ENCODE measurements at regions not wholly inside any gene's neighbourhood (a gene's known extent, or its start where the extent isn't known, plus 50 kb on each side); places are given as distances from the start of the nearest gene placed in this dataset.

- TF ChIP-seq NKRF (conservative IDR thresholded peaks at IDR 0.05), result no peak
- no peak for TF ChIP-seq CREM (IDR thresholded peaks at IDR 0.05; ENCODE audit: low read depth)
- TF ChIP-seq RELA (IDR thresholded peaks at IDR 0.05; ENCODE audit: borderline replicate concordance, partially characterized antibody), result no peak
- TF ChIP-seq ZNF24 (IDR thresholded peaks at IDR 0.05), result no peak
- no peak for TF ChIP-seq HDAC2 (IDR thresholded peaks at IDR 0.05)
- no peak for TF ChIP-seq GATAD2B (conservative IDR thresholded peaks at IDR 0.05; ENCODE audit: low read depth)
These were observed 96.0 kb upstream of the CDIN1 start (continued) for GRCh38 chr15:36483409-36483808.

GRCh38 chr15:36484038-36484778, 95.2 kb upstream of the CDIN1 start:
- H3K4me3 ChIP-seq, result no peak overlapping the region
- no peaks in the 10 kb centered on the region; the same call in 2 of the 3 replicates for H3K9me3 ChIP-seq (replicated peaks; ENCODE audit: control insufficient read depth, insufficient read depth, low read length)
- H4K20me1 ChIP-seq (ENCODE audit: control insufficient read depth, insufficient read depth), result no peaks in the 10 kb centered on the region
- H3K27ac ChIP-seq (ENCODE audit: control insufficient read depth, insufficient read depth), result no peak overlapping the region
- TF ChIP-seq KAT2A (conservative IDR thresholded peaks at IDR 0.05; ENCODE audit: control insufficient read depth, low read depth, low read length) (no peak), RB1 (IDR thresholded peaks at IDR 0.05; ENCODE audit: borderline replicate concordance) (no peak)
- 44% methylated on average over 2 of the region's 2 CpGs for WGBS (ENCODE audit: insufficient coverage, insufficient replicate concordance, low lambda C conversion rate, missing lambda C conversion rate)
- no peak for FAIRE-seq
- H3K9ac ChIP-seq (ENCODE audit: control insufficient read depth, insufficient read depth, low read length), result no peak overlapping the region
- intact Hi-C loops (cut with micrococcal nuclease; ENCODE audit: unreplicated experiment) (loop anchor here (10.0 kb wide), 1 partner anchor 59 kb away; no protein-coding TSS in a partner anchor), in situ Hi-C loops (cut with MboI) (no loop called here)
- ChIA-PET POLR2A (no interaction called here), RAD21 (ENCODE audit: unreplicated experiment) (interaction anchor here (0.7 kb wide), 1 partner anchor 17 kb away, joined by 3 read pairs; no protein-coding TSS in a partner anchor), SMC1A (ENCODE audit: uncharacterized antibody, unreplicated experiment) (interaction anchor here (0.7 to 1.6 kb wide), 4 partner anchors 15 to 854 kb away, joined by 3 to 5 read pairs (median 4); no protein-coding TSS in a partner anchor), CTCF (interaction anchor here (1.8 kb wide), 1 partner anchor 17 kb away, joined by 5 read pairs; no protein-coding TSS in a partner anchor)
- H3K36me3 ChIP-seq (ENCODE audit: control insufficient read depth in 2 of 2, insufficient read depth in 2 of 2, low read length in 1 of 2), result no peaks in the 10 kb centered on the region
- H2AFZ ChIP-seq (ENCODE audit: control insufficient read depth, low read depth, low read length), result no peak overlapping the region
- no peaks in the 10 kb centered on the region; a peak in 1 of 4 replicates for H3K27me3 ChIP-seq (replicated peaks in 1 of 2; ENCODE audit: control insufficient read depth in 2 of 2, insufficient read depth in 2 of 2, low read length in 1 of 2)
- ATAC-seq, result no peak
- H3K79me2 ChIP-seq (ENCODE audit: control insufficient read depth, insufficient read depth, low read length), result no peaks in the 10 kb centered on the region
- DNase-seq (ENCODE audit: low read depth, low spot score), result no peak
- H3K4me1 ChIP-seq (ENCODE audit: control insufficient read depth, insufficient read depth, low read length), result no peaks in the 10 kb centered on the region
- H3K4me2 ChIP-seq (ENCODE audit: control insufficient read depth, insufficient read depth), result no peak overlapping the region
- BruUV-seq (replicated peaks), result no TSS peak

Measured in GM12878 (cell line).